H9 (cell line): ENCODE measurements at regions not wholly inside any gene's neighbourhood (a gene's known extent, or its start where the extent isn't known, plus 50 kb on each side); places are given as distances from the start of the nearest gene placed in this dataset.

ENCODE experiments used
- DNase-seq: peaks from one replicate; pipeline ENCODE4 v3.0.0-alpha.2; 2017
- H2AFZ ChIP-seq: one replicate; pipeline ENCODE4 v1.6.1; 2013; ENCODE audit warnings: mild to moderate bottlenecking, low read length, control low read depth, moderate library complexity
- H2AK5ac ChIP-seq: 2 replicates; pipeline ENCODE4 v1.6.1; 2013; ENCODE audit warnings: low read length, control low read depth, mixed read lengths; ENCODE audit not compliant: insufficient read length
- H2BK120ac ChIP-seq: one replicate; pipeline ENCODE4 v1.6.1; 2013; ENCODE audit warnings: low read depth, mild to moderate bottlenecking, low read length, control low read depth, inconsistent platforms; ENCODE audit not compliant: poor library complexity, severe bottlenecking
- H2BK12ac ChIP-seq: 2 replicates; pipeline ENCODE4 v1.6.1; 2013; ENCODE audit warnings: low read length, control low read depth, mixed read lengths, low read depth; ENCODE audit not compliant: insufficient read length
- H2BK15ac ChIP-seq: 2 replicates; pipeline ENCODE4 v1.6.1; 2013; ENCODE audit warnings: low read depth, low read length, control low read depth
- H2BK20ac ChIP-seq: one replicate; pipeline ENCODE4 v1.6.1; 2013; ENCODE audit warnings: low read depth, mild to moderate bottlenecking, low read length, control low read depth, inconsistent platforms; ENCODE audit not compliant: poor library complexity, severe bottlenecking
- H2BK5ac ChIP-seq: 2 replicates; pipeline ENCODE4 v1.6.1; 2013; ENCODE audit warnings: low read length, control low read depth, mixed read lengths; ENCODE audit not compliant: insufficient read length
- H3K14ac ChIP-seq: 2 replicates; pipeline ENCODE4 v1.6.1; 2013; ENCODE audit warnings: low read length, control low read depth; ENCODE audit not compliant: insufficient read depth
- H3K18ac ChIP-seq: 2 replicates; pipeline ENCODE4 v1.6.1; 2013; ENCODE audit warnings: low read depth, mild to moderate bottlenecking, mixed read lengths, low read length, control low read depth; ENCODE audit not compliant: insufficient read length
- H3K23ac ChIP-seq: 2 replicates; pipeline ENCODE4 v1.6.1; 2013; ENCODE audit warnings: low read length, control low read depth, mixed read lengths, low read depth; ENCODE audit not compliant: insufficient read length
- H3K23me2 ChIP-seq: 2 replicates; pipeline ENCODE4 v1.6.1; 2013; ENCODE audit warnings: low read depth, mild to moderate bottlenecking, mixed read lengths, low read length, control low read depth; ENCODE audit not compliant: insufficient read length, poor library complexity, severe bottlenecking
- H3K27ac ChIP-seq: 2 replicates; pipeline ENCODE4 v1.5.1; 2013; ENCODE audit warnings: low read length, control low read depth, mixed read lengths, low read depth; ENCODE audit not compliant: insufficient read length
- H3K27me3 ChIP-seq: 2 replicates; pipeline ENCODE4 v1.6.1; 2013; ENCODE audit warnings: low read length, control low read depth, inconsistent platforms; ENCODE audit not compliant: insufficient read depth
- H3K4ac ChIP-seq: 2 replicates; pipeline ENCODE4 v1.6.1; 2013; ENCODE audit warnings: low read depth, mild to moderate bottlenecking, control low read depth, inconsistent platforms, low read length, moderate library complexity
- H3K4me1 ChIP-seq: 2 replicates; pipeline ENCODE4 v1.6.1; 2013; ENCODE audit warnings: low read length, control low read depth, inconsistent platforms; ENCODE audit not compliant: insufficient read depth
- H3K4me2 ChIP-seq: 2 replicates; pipeline ENCODE4 v1.6.1; 2013; ENCODE audit warnings: low read length, control low read depth, mixed read lengths; ENCODE audit not compliant: insufficient read length, insufficient read depth
- H3K56ac ChIP-seq: 2 replicates; pipeline ENCODE4 v1.6.1; 2013; ENCODE audit warnings: low read depth, mild to moderate bottlenecking, mixed read lengths, low read length, control low read depth; ENCODE audit not compliant: insufficient read length
- H3K79me1 ChIP-seq: 2 replicates; pipeline ENCODE4 v1.6.1; 2013; ENCODE audit warnings: low read depth, mild to moderate bottlenecking, moderate library complexity, low read length, control low read depth, inconsistent platforms; ENCODE audit not compliant: insufficient read depth, poor library complexity, severe bottlenecking
- H3K79me2 ChIP-seq: 2 replicates; pipeline ENCODE4 v1.6.1; 2013; ENCODE audit warnings: low read length, control low read depth, inconsistent platforms; ENCODE audit not compliant: insufficient read depth
- H3K9ac ChIP-seq: 2 replicates; pipeline ENCODE4 v1.6.1; 2013; ENCODE audit warnings: low read length, control low read depth, mixed read lengths; ENCODE audit not compliant: insufficient read length; ENCODE audit errors: extremely low read depth
- H3K9me3 ChIP-seq: one replicate; pipeline ENCODE4 v1.6.1; 2013; ENCODE audit warnings: low read depth, low read length, inconsistent platforms; ENCODE audit not compliant: control insufficient read depth
- H3T11ph ChIP-seq: one replicate; pipeline ENCODE4 v1.6.1; 2013; ENCODE audit warnings: mild to moderate bottlenecking, low read length, control low read depth, inconsistent platforms
- H4K20me1 ChIP-seq: one replicate; pipeline ENCODE4 v1.6.1; 2013; ENCODE audit not compliant: control insufficient read depth, insufficient read length, insufficient read depth
- H4K5ac ChIP-seq: 2 replicates; pipeline ENCODE4 v1.6.1; 2013; ENCODE audit warnings: low read depth, mild to moderate bottlenecking, mixed read lengths, low read length, control low read depth; ENCODE audit not compliant: insufficient read length
- H4K8ac ChIP-seq: replicated peaks from 2 replicates; pipeline ENCODE4 v1.6.1; 2013; ENCODE audit warnings: low read length, control low read depth, mixed read lengths, low read depth; ENCODE audit not compliant: insufficient read length
- H4K91ac ChIP-seq: 2 replicates; pipeline ENCODE4 v1.6.1; 2013; ENCODE audit warnings: low read depth, mild to moderate bottlenecking, moderate library complexity, mixed read lengths, low read length, control low read depth; ENCODE audit not compliant: insufficient read length
- H3K27ac Mint-ChIP-seq, 3 experiments: 2 replicates in 2 of 3; 3 replicates in 1 of 3; pipeline ENCODE4 v1.8.0; 2020 to 2021; ENCODE audit warnings: mixed read lengths in 3 of 3, mild to moderate bottlenecking in 1 of 3, moderate library complexity in 1 of 3
- H3K27me3 Mint-ChIP-seq: 2 replicates; pipeline ENCODE4 v1.8.0; 2021; ENCODE audit warnings: low read depth, mild to moderate bottlenecking, moderate library complexity, mixed read lengths
- H3K36me3 Mint-ChIP-seq, 3 experiments: 2 replicates in 2 of 3; 3 replicates in 1 of 3; pipeline ENCODE4 v1.8.0; 2020 to 2021; ENCODE audit warnings: low read depth in 3 of 3, mixed read lengths in 3 of 3; ENCODE audit not compliant: insufficient read depth in 1 of 3
- H3K4me1 Mint-ChIP-seq, 2 experiments: 2 replicates each; pipeline ENCODE4 v1.8.0; 2020; ENCODE audit warnings: mixed read lengths in 2 of 2
- H3K4me3 Mint-ChIP-seq, 2 experiments: 2 replicates in 1 of 2; 3 replicates in 1 of 2; pipeline ENCODE4 v1.8.0; 2020 to 2021; ENCODE audit warnings: mild to moderate bottlenecking in 2 of 2, mixed read lengths in 2 of 2, moderate library complexity in 1 of 2
- H3K9me3 Mint-ChIP-seq, 2 experiments: 2 replicates in 1 of 2; 3 replicates in 1 of 2; pipeline ENCODE4 v1.8.0; 2020; ENCODE audit warnings: mild to moderate bottlenecking in 2 of 2, mixed read lengths in 2 of 2, moderate library complexity in 1 of 2
- WGBS: extraction: QIAGEN DNeasy Blood & Tissue Kit; methylation state at CpG from one replicate; pipeline ENCODE4 v1.1.7; 2013; ENCODE audit warnings: missing lambda C conversion rate, low lambda C conversion rate, mixed read lengths; ENCODE audit not compliant: insufficient read length; ENCODE audit errors: extremely low coverage; 5-methylcytosine and 5-hydroxymethylcytosine counted together
- TF ChIP-seq, protein P1 (sequence below): fragments of 200-600 bp; sonication (generic); conservative IDR thresholded peaks from 3 replicates; pipeline ENCODE4 v1.8.0; 2021; ENCODE audit warnings: antibody characterized with exemption, mild to moderate bottlenecking

DNA sequence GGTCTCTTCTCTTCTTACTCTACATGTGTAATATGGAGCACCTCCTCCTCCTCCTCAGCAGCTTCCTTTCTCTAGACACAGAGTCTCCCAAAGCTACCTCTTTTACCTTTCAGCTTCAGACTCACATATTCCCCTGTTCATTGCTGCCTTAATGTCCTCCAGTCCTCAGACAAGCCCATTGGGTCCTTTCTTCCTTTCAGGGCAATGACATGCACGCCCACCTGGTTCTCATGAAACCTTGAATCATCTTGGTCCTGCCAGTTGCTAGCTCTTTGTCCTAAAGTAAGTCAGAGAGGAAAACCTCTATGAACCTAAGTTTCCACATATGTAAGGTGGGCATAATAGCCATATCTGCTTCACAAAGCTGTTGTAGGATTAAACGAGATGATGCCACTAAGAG is 227.0 kb downstream of the RPS24 start:
- Mint-ChIP-seq H3K4me1 (no peaks in the 10 kb centered on the region), H3K27me3 (peaks cover 6% of the 10 kb centered on the region), H3K27ac (peak overlapping the region in 1 of 3 experiments; percentile 5; a peak in 1 of 7 replicates), H3K4me3 (no peak overlapping the region), H3K9me3 (no peaks in the 10 kb centered on the region), H3K36me3 (no peaks in the 10 kb centered on the region)
- Histone ChIP-seq H3K4me2 (no peak overlapping the region), H2AK5ac (no peak overlapping the region), H3K18ac (no peak overlapping the region), H3K79me1 (no peaks in the 10 kb centered on the region), H2BK5ac (no peak overlapping the region), H2BK12ac (no peak overlapping the region), H4K5ac (no peak overlapping the region), H3K23me2 (no peaks in the 10 kb centered on the region), H4K20me1 (no peaks in the 10 kb centered on the region), H3K9ac (no peak overlapping the region), H2AFZ (no peak overlapping the region), H3K9me3 (no peaks in the 10 kb centered on the region), H3K27me3 (no peaks in the 10 kb centered on the region), H3K4ac (no peak overlapping the region), H2BK20ac (no peak overlapping the region), H4K8ac (no peak overlapping the region), H4K91ac (no peak overlapping the region), H3K14ac (no peak overlapping the region), H3K27ac (no peak overlapping the region), H3K79me2 (no peaks in the 10 kb centered on the region), H3T11ph (no peak overlapping the region), H3K23ac (no peak overlapping the region), H3K56ac (no peak overlapping the region), H2BK120ac (no peak overlapping the region), H3K4me1 (no peaks in the 10 kb centered on the region), H2BK15ac (no peak overlapping the region)
- no peak for DNase-seq
- TF ChIP-seq, protein P1, sequence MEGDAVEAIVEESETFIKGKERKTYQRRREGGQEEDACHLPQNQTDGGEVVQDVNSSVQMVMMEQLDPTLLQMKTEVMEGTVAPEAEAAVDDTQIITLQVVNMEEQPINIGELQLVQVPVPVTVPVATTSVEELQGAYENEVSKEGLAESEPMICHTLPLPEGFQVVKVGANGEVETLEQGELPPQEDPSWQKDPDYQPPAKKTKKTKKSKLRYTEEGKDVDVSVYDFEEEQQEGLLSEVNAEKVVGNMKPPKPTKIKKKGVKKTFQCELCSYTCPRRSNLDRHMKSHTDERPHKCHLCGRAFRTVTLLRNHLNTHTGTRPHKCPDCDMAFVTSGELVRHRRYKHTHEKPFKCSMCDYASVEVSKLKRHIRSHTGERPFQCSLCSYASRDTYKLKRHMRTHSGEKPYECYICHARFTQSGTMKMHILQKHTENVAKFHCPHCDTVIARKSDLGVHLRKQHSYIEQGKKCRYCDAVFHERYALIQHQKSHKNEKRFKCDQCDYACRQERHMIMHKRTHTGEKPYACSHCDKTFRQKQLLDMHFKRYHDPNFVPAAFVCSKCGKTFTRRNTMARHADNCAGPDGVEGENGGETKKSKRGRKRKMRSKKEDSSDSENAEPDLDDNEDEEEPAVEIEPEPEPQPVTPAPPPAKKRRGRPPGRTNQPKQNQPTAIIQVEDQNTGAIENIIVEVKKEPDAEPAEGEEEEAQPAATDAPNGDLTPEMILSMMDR, result no peak
- WGBS, result no CpG with 5 or more reads among the region's 2 CpGs
